AG04450 (cell line): ENCODE measurements at regions not wholly inside any gene's neighbourhood (a gene's known extent, or its start where the extent isn't known, plus 50 kb on each side); places are given as distances from the start of the nearest gene placed in this dataset.

ENCODE experiments used
- CTCF ChIA-PET: fragments of 300-600, 350-600 bp; formaldehyde crosslinking; extraction: SDS; loops from one replicate; lab custom pipeline; 2022; ENCODE audit warnings: antibody characterized with exemption, inconsistent platforms; lab: Charles Lee
- POLR2A ChIA-PET: fragments of 350-600 bp; formaldehyde crosslinking; extraction: SDS; loops from one replicate; lab custom pipeline; 2021; ENCODE audit warnings: antibody characterized with exemption, inconsistent platforms; lab: Yijun Ruan, JAX
- DNase-seq: peaks from one replicate; pipeline ENCODE4 v3.0.0-alpha.2; 2011; ENCODE audit warnings: low read depth, low spot score
- H3K27ac ChIP-seq: one replicate; pipeline ENCODE4 v1.5.1; 2012; ENCODE audit warnings: low read depth, low read length, control low read depth
- H3K27me3 ChIP-seq: one replicate; pipeline ENCODE4 v1.6.0; 2012; ENCODE audit warnings: low read length; ENCODE audit not compliant: control insufficient read depth, insufficient read depth
- H3K4me3 ChIP-seq: 2 replicates; pipeline ENCODE4 v1.5.1; 2011; ENCODE audit warnings: mild to moderate bottlenecking, low read depth, low read length, control low read depth
- H3K9me3 ChIP-seq: 2 replicates; pipeline ENCODE4 v1.5.1; 2012; ENCODE audit warnings: low read length; ENCODE audit not compliant: control insufficient read depth, insufficient read depth
- CTCF ChIP-seq: IDR thresholded peaks from 2 replicates; pipeline ENCODE4 v1.5.1; 2011; ENCODE audit warnings: low read depth, low read length, control low read depth, inconsistent platforms

- no peak for DNase-seq
- H3K4me3 ChIP-seq: no peak overlapping the region
- no peaks in the 10 kb centered on the region for H3K27me3 ChIP-seq
- ChIA-PET CTCF (no interaction called here), POLR2A (no interaction called here)
- H3K27ac ChIP-seq: no peak overlapping the region
- H3K9me3 ChIP-seq: no peaks in the 10 kb centered on the region; the same call in 1 of the 2 replicates
- no peak for TF ChIP-seq CTCF
Observed at GRCh38 chr10:44467900-44468299, 83.0 kb upstream of the CXCL12 start.

GRCh38 chr10:44468525-44468924 lies 83.6 kb upstream of the CXCL12 start:
- Histone ChIP-seq H3K27ac (no peak overlapping the region), H3K9me3 (no peaks in the 10 kb centered on the region; the same call in 1 of the 2 replicates), H3K27me3 (no peaks in the 10 kb centered on the region), H3K4me3 (no peak overlapping the region)
- ChIA-PET POLR2A (no interaction called here), CTCF (no interaction called here)
- no peak for DNase-seq
- TF ChIP-seq CTCF: no peak

GRCh38 chr10:44468965-44469364 lies 84.1 kb upstream of the CXCL12 start:
- no peaks in the 10 kb centered on the region for H3K27me3 ChIP-seq
- ChIA-PET POLR2A (no interaction called here), CTCF (no interaction called here)
- H3K9me3 ChIP-seq: no peaks in the 10 kb centered on the region; the same call in 1 of the 2 replicates
- no peak overlapping the region for H3K27ac ChIP-seq
- DNase-seq: no peak
- H3K4me3 ChIP-seq: no peak overlapping the region
- TF ChIP-seq CTCF: no peak

GRCh38 chr10:44470784-44471183 lies 85.9 kb upstream of the CXCL12 start:
- POLR2A ChIA-PET: no interaction called here
- Histone ChIP-seq H3K9me3 (no peaks in the 10 kb centered on the region; the same call in 1 of the 2 replicates), H3K27ac (no peak overlapping the region), H3K27me3 (no peaks in the 10 kb centered on the region), H3K4me3 (no peak overlapping the region)
- TF ChIP-seq CTCF: no peak
- no peak for DNase-seq
- CTCF ChIA-PET: interaction anchor here (1.2 to 1.4 kb wide), 2 partner anchors 14 to 84 kb away, joined by 3 read pairs; no protein-coding TSS in a partner anchor

- POLR2A ChIA-PET: no interaction called here
- CTCF ChIA-PET: interaction anchor here (1.4 kb wide), 1 partner anchor 15 kb away, joined by 3 read pairs; no protein-coding TSS in a partner anchor
- Histone ChIP-seq H3K27ac (no peak overlapping the region), H3K9me3 (no peaks in the 10 kb centered on the region; the same call in 1 of the 2 replicates), H3K4me3 (no peak overlapping the region), H3K27me3 (no peaks in the 10 kb centered on the region)
- TF ChIP-seq CTCF: no peak
- DNase-seq: no peak
Observed at GRCh38 chr10:44471410-44471809, 86.5 kb upstream of the CXCL12 start.
